ENCODE measurements at regions not wholly inside any gene's neighbourhood (a gene's known extent, or its start where the extent isn't known, plus 50 kb on each side); places are given as distances from the start of the nearest gene placed in this dataset.
A peak's percentile ranks its signal among the peaks of the same experiment; 100 is the strongest.
"Not testable (repeated sequence)": the region's sequence is repeated elsewhere in the genome, so short reads cannot be mapped to it uniquely, and the experiment has no call there.

DNA sequence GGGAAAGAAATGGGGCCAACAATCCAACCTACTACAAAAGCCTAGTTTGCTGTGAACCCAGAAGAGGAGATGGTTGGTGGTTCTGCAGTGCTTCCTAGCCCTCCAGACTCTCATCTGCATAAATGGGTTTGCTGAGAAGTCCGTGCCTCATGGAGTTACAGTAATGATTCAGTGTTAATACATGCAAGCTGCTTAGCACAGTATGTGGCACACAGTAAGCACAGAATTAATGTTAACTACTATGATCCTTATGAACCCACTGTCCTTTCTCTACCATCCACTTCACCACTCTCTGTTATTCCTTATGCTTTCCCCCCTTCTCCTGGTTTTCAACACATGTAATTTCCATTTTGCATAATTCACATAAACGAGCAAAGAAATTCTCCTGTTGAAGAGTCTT lies 100.0 kb downstream of the ACTBL2 start:
- H3K4me3 Mint-ChIP-seq: no peak overlapping the region
- ATAC-seq (ENCODE audit: low read depth in 2 of 2) (no peak), DNase-seq (no peak)
- H3K27me3 Mint-ChIP-seq: no peaks in the 10 kb centered on the region
- H3K36me3 Mint-ChIP-seq: no peaks in the 10 kb centered on the region
- H3K9me3 Mint-ChIP-seq: peaks cover 0 to 5% (median 0%) of the 10 kb centered on the region in 7 donors
- H3K4me1 Mint-ChIP-seq: no peaks in the 10 kb centered on the region
- H3K27ac Mint-ChIP-seq: no peak overlapping the region

DNA sequence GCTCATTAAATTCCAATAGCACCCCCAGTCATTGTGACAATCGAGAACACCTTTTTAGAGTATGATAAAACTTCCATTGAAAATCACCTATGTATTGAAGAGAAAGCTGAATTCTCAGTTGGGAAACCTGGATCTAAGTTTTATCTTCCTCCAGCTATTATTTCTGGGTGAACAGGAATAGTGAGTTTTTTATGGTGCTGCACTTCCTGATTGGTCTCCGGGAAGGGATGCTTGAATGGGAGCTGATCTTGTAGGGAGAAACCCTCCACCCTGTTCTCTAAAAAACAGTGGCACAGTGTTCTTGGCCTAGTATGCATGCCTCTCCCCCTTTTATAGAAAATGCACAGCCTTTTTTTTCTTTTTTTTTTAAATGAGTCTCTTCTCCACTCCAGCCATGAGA lies 112.2 kb downstream of the ACTBL2 start:
- Mint-ChIP-seq H3K4me1 (no peaks in the 10 kb centered on the region), H3K27me3 (no peaks in the 10 kb centered on the region), H3K27ac (peak overlapping the region in 1 of 6 donors; percentile 22), H3K36me3 (no peaks in the 10 kb centered on the region), H3K9me3 (no peaks in the 10 kb centered on the region), H3K4me3 (no peak overlapping the region)
- ATAC-seq (ENCODE audit: low read depth in 2 of 2): no peak
- DNase-seq: no peak

DNA sequence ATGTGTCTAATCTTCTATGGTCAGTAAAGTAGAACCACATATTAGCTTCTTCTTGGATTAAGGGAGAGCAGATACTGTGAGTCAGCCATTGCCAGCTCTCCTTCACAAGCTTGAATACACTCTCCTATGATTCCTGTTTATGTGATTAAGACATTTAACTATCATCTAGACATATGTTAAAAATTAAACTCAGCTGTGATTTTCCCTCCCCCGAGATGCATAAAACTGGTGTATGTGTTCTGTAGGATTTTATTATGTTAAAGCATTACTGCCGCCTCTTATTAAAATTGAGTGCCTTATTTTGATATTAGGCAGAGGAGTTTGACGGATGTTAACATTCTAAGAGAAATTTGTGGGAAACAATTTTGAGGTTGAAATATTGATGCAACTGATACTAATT lies 114.6 kb downstream of the ACTBL2 start:
- Mint-ChIP-seq H3K4me3 (no peak overlapping the region), H3K9me3 (no peaks in the 10 kb centered on the region), H3K27me3 (no peaks in the 10 kb centered on the region), H3K36me3 (no peaks in the 10 kb centered on the region), H3K4me1 (no peaks in the 10 kb centered on the region), H3K27ac (no peak overlapping the region)
- ATAC-seq (ENCODE audit: low read depth in 2 of 2): no peak
- no peak for DNase-seq

- no peak overlapping the region for H3K4me3 Mint-ChIP-seq
- H3K9me3 Mint-ChIP-seq: no peaks in the 10 kb centered on the region
- H3K27ac Mint-ChIP-seq: no peak overlapping the region
- no peaks in the 10 kb centered on the region for H3K36me3 Mint-ChIP-seq
- no peak for ATAC-seq (ENCODE audit: low read depth in 2 of 2)
- DNase-seq: no peak
- H3K4me1 Mint-ChIP-seq: no peaks in the 10 kb centered on the region
- no peaks in the 10 kb centered on the region for H3K27me3 Mint-ChIP-seq
Measured at GRCh38 chr5:57366744-57367143, 115.9 kb downstream of the ACTBL2 start.

DNA sequence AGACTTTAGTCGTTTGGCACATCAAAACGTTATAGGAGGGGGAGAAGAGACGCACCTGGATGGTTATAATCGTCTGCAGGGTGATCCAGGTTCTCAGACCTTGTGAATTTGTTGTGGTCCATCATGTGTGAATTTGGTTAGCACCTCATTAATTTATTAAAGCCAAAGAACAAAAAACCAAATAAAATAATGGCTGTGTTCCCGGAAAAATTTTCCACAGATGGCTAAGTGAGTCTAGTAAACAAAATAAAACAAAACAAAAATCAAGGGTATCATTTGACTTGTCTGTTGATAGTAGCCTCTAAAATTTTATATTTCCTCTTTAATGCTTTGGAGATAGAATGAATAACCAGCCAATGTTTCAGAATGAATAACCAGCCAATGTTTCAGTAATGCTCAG lies 119.7 kb downstream of the ACTBL2 start:
- H3K4me3 Mint-ChIP-seq: no peak overlapping the region
- H3K4me1 Mint-ChIP-seq: no peaks in the 10 kb centered on the region
- no peaks in the 10 kb centered on the region for H3K27me3 Mint-ChIP-seq
- no peak for DNase-seq
- H3K36me3 Mint-ChIP-seq: no peaks in the 10 kb centered on the region
- no peak for ATAC-seq (ENCODE audit: low read depth in 2 of 2)
- H3K9me3 Mint-ChIP-seq: no peaks in the 10 kb centered on the region
- no peak overlapping the region for H3K27ac Mint-ChIP-seq

DNA sequence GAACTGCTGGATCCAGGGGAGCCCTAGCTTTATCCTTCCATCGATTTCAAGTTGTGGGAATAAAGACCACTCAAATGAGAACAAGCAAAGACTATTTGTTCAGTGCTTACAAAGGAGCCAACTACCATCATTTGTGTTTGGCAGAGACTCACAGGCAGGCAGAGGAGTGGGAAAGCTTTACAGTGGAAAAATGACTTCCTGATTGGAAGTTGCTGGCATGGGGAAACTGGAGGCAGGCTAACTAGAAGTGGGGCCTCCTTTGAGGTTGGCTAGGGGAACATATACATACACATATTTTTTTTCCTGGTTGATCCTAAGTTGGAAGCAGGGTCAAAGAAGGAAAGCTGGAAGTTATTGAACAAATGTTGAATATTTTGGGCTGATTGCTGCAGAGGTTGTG lies 121.7 kb downstream of the ACTBL2 start:
- no peaks in the 10 kb centered on the region for H3K4me1 Mint-ChIP-seq
- ATAC-seq (ENCODE audit: low read depth in 2 of 2): no peak

GRCh38 chr5:57358796-57359592 lies 123.6 kb downstream of the ACTBL2 start:
- peaks cover 0 to 4% (median 0%) of the 10 kb centered on the region in 7 donors for H3K9me3 Mint-ChIP-seq
- ATAC-seq (ENCODE audit: low read depth in 2 of 2): no peak
- H3K36me3 Mint-ChIP-seq: no peaks in the 10 kb centered on the region
- no peak overlapping the region for H3K27ac Mint-ChIP-seq
- no peak overlapping the region for H3K4me3 Mint-ChIP-seq
- no peaks in the 10 kb centered on the region for H3K4me1 Mint-ChIP-seq
- no peaks in the 10 kb centered on the region for H3K27me3 Mint-ChIP-seq
- DNase-seq: no peak

More for the DNA sequence above, 121.7 kb downstream of the ACTBL2 start:
- Mint-ChIP-seq H3K9me3 (no peaks in the 10 kb centered on the region), H3K27ac (no peak overlapping the region), H3K4me3 (no peak overlapping the region), H3K27me3 (no peaks in the 10 kb centered on the region), H3K36me3 (no peaks in the 10 kb centered on the region)
- no peak for DNase-seq

GRCh38 chr5:57356850-57357249 lies 125.8 kb downstream of the ACTBL2 start:
- not testable (repeated sequence) for DNase-seq; H3K36me3 Mint-ChIP-seq; ATAC-seq (ENCODE audit: low read depth in 2 of 2)

DNA sequence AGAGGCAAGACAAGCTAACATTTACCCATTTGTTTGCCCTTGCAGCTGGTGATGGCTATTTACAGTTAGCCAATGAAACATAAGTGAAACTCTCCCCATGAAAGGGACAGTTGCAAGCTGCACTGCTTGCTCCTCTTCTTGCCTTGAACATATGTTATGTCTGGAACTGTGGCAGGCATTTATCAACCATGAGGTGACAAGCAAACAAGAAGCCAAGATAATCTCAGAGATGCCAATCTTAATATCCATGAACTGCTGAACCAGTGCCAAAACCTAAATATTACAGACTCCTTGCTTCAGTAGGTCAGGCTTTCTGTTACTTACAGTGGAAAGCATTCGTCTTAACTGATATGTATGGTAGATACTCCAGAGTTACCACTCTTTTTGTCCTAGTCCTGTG lies 133.4 kb downstream of the ACTBL2 start:
- no peak for ATAC-seq (ENCODE audit: low read depth in 2 of 2)
- no peak for DNase-seq
- Mint-ChIP-seq H3K9me3 (peaks cover 3 to 13% (median 5%) of the 10 kb centered on the region in 7 donors), H3K27ac (no peak overlapping the region), H3K4me3 (no peak overlapping the region), H3K27me3 (no peaks in the 10 kb centered on the region), H3K36me3 (peaks cover 0 to 5% of the 10 kb centered on the region in 2 donors), H3K4me1 (no peaks in the 10 kb centered on the region)

More at GRCh38 chr5:57356850-57357249, 125.8 kb downstream of the ACTBL2 start:
- not testable (repeated sequence) for H3K27ac Mint-ChIP-seq, H3K27me3 Mint-ChIP-seq, H3K9me3 Mint-ChIP-seq, H3K4me3 Mint-ChIP-seq, H3K4me1 Mint-ChIP-seq

GRCh38 chr5:57348376-57349140 lies 134.1 kb downstream of the ACTBL2 start:
- DNase-seq: no peak
- H3K36me3 Mint-ChIP-seq: peaks cover 0 to 5% of the 10 kb centered on the region in 2 donors
- no peak overlapping the region for H3K4me3 Mint-ChIP-seq
- no peak for ATAC-seq (ENCODE audit: low read depth in 2 of 2)
- no peaks in the 10 kb centered on the region for H3K27me3 Mint-ChIP-seq
- no peaks in the 10 kb centered on the region for H3K4me1 Mint-ChIP-seq
- peaks cover 3 to 13% (median 5%) of the 10 kb centered on the region in 7 donors for H3K9me3 Mint-ChIP-seq
- H3K27ac Mint-ChIP-seq: no peak overlapping the region

DNA sequence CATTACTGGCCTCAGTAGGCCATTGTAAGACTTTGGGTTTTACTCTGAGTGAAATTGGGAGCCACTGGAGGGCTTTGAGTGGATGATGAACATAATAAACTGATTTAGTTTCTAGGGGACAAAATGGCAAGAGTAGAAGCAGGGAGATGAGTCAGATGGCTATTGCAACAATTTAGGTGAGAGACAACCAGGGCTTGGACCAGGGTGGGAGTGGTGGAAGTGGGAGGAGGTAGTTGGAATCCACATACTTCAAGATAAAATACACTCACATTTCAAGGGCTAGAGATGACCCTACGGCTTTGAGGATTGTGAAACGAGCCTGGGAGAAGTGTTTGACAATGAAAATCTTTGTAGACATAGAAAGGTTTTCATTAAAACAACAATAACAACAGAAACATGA lies 136.3 kb downstream of the ACTBL2 start:
- no peaks in the 10 kb centered on the region for H3K27me3 Mint-ChIP-seq
- ATAC-seq (ENCODE audit: low read depth in 2 of 2): no peak
- no peak overlapping the region for H3K4me3 Mint-ChIP-seq
- DNase-seq: no peak
- H3K36me3 Mint-ChIP-seq: peaks cover 0 to 5% of the 10 kb centered on the region in 2 donors
- peaks cover 3 to 13% (median 5%) of the 10 kb centered on the region in 7 donors for H3K9me3 Mint-ChIP-seq
- no peak overlapping the region for H3K27ac Mint-ChIP-seq
- H3K4me1 Mint-ChIP-seq: no peaks in the 10 kb centered on the region

GRCh38 chr5:57341380-57341979 lies 141.1 kb downstream of the ACTBL2 start:
- no peak overlapping the region for H3K27ac Mint-ChIP-seq
- no peak overlapping the region for H3K4me3 Mint-ChIP-seq
- peaks cover 0 to 5% (median 4%) of the 10 kb centered on the region in 3 donors for H3K4me1 Mint-ChIP-seq
- no peak for DNase-seq
- peaks cover 0 to 7% (median 4%) of the 10 kb centered on the region in 7 donors for H3K9me3 Mint-ChIP-seq
- H3K27me3 Mint-ChIP-seq: no peaks in the 10 kb centered on the region
- ATAC-seq (ENCODE audit: low read depth in 2 of 2): no peak
- peaks cover 0 to 5% of the 10 kb centered on the region in 2 donors for H3K36me3 Mint-ChIP-seq

- no peak overlapping the region for H3K27ac Mint-ChIP-seq
- peaks cover 0 to 5% (median 4%) of the 10 kb centered on the region in 3 donors for H3K4me1 Mint-ChIP-seq
Measured at GRCh38 chr5:57340681-57341080, 141.9 kb downstream of the ACTBL2 start.

GRCh38 chr5:57339521-57339920 lies 143.1 kb downstream of the ACTBL2 start:
- DNase-seq: no peak
- H3K4me1 Mint-ChIP-seq: peaks cover 0 to 5% (median 4%) of the 10 kb centered on the region in 3 donors
- H3K36me3 Mint-ChIP-seq: no peaks in the 10 kb centered on the region
- H3K4me3 Mint-ChIP-seq: no peak overlapping the region
- no peak overlapping the region for H3K27ac Mint-ChIP-seq
- ATAC-seq (ENCODE audit: low read depth in 2 of 2): no peak
- H3K9me3 Mint-ChIP-seq: no peaks in the 10 kb centered on the region
- H3K27me3 Mint-ChIP-seq: no peaks in the 10 kb centered on the region

More at GRCh38 chr5:57340681-57341080, 141.9 kb downstream of the ACTBL2 start:
- Mint-ChIP-seq H3K4me3 (no peak overlapping the region), H3K27me3 (no peaks in the 10 kb centered on the region), H3K36me3 (no peaks in the 10 kb centered on the region), H3K9me3 (peaks cover 0 to 2% (median 0%) of the 10 kb centered on the region in 7 donors)
- no peak for DNase-seq
- ATAC-seq (ENCODE audit: low read depth in 2 of 2): no peak
